Ishikawa (cell line): ENCODE measurements at regions not wholly inside any gene's neighbourhood (a gene's known extent, or its start where the extent isn't known, plus 50 kb on each side); places are given as distances from the start of the nearest gene placed in this dataset.

Source experiments
- CEBPB ChIP-seq: IDR thresholded peaks from 2 replicates; pipeline ENCODE4 v1.6.1; 2012
- CREB1 ChIP-seq: IDR thresholded peaks from 2 replicates; pipeline ENCODE4 v1.6.1; 2012; ENCODE audit warnings: low read depth
- EGR1 ChIP-seq: IDR thresholded peaks from 2 replicates; pipeline ENCODE4 v1.6.1; 2012
- EP300 ChIP-seq: IDR thresholded peaks from 2 replicates; pipeline ENCODE4 v1.6.1; 2012; ENCODE audit warnings: borderline replicate concordance
- FOXM1 ChIP-seq: IDR thresholded peaks from 2 replicates; pipeline ENCODE4 v1.6.1; 2012; ENCODE audit warnings: low read depth, borderline replicate concordance
- MAX ChIP-seq: IDR thresholded peaks from 2 replicates; pipeline ENCODE4 v1.6.1; 2012
- NFIC ChIP-seq: IDR thresholded peaks from 2 replicates; pipeline ENCODE4 v1.6.1; 2012
- RAD21 ChIP-seq: IDR thresholded peaks from 2 replicates; pipeline ENCODE4 v1.6.1; 2012; ENCODE audit warnings: low read depth
- REST ChIP-seq: IDR thresholded peaks from 2 replicates; pipeline ENCODE4 v1.6.1; 2012; ENCODE audit warnings: low read depth, mild to moderate bottlenecking
- TAF1 ChIP-seq: IDR thresholded peaks from 2 replicates; pipeline ENCODE4 v1.6.1; 2012; ENCODE audit warnings: low read depth, mild to moderate bottlenecking
- TCF12 ChIP-seq: IDR thresholded peaks from 2 replicates; pipeline ENCODE4 v1.6.1; 2012; ENCODE audit warnings: low read depth
- TEAD4 ChIP-seq: IDR thresholded peaks from 2 replicates; pipeline ENCODE4 v1.6.1; 2012
- USF1 ChIP-seq: IDR thresholded peaks from 2 replicates; pipeline ENCODE4 v1.6.1; 2012
- YY1 ChIP-seq: IDR thresholded peaks from 2 replicates; pipeline ENCODE4 v1.6.1; 2012; ENCODE audit warnings: low read depth
- ZBTB7A ChIP-seq: IDR thresholded peaks from 2 replicates; pipeline ENCODE4 v1.6.1; 2012; ENCODE audit warnings: low read depth

- no peak for TF ChIP-seq RAD21
- TF ChIP-seq EP300, result no peak
- no peak for TF ChIP-seq CEBPB
Measured at GRCh38 chr2:40955635-40956034, 503.7 kb upstream of the SLC8A1 start.

- no peak for TF ChIP-seq ZBTB7A
Measured at GRCh38 chr2:40957508-40957907, 505.6 kb upstream of the SLC8A1 start.

- TF ChIP-seq TCF12 (no peak), TAF1 (no peak), EGR1 (no peak), FOXM1 (no peak), EP300 (no peak), CEBPB (no peak), YY1 (no peak), MAX (no peak), REST (no peak)
Measured at GRCh38 chr2:40962026-40962425, 510.1 kb upstream of the SLC8A1 start.

GRCh38 chr2:40964509-40965250 lies 512.8 kb upstream of the SLC8A1 start:
- no peak for TF ChIP-seq CEBPB
- no peak for TF ChIP-seq EP300
- TF ChIP-seq USF1, result no peak
- no peak for TF ChIP-seq ZBTB7A
- TF ChIP-seq CREB1, result no peak
- TF ChIP-seq TAF1, result no peak

- no peak for TF ChIP-seq CEBPB
- TF ChIP-seq NFIC, result no peak
- TF ChIP-seq MAX, result no peak
- no peak for TF ChIP-seq TAF1
- no peak for TF ChIP-seq REST
- no peak for TF ChIP-seq FOXM1
- TF ChIP-seq TEAD4, result no peak
- TF ChIP-seq TCF12, result no peak
- TF ChIP-seq CREB1, result no peak
- no peak for TF ChIP-seq YY1
- TF ChIP-seq USF1, result no peak
Measured at GRCh38 chr2:40967451-40967850, 515.6 kb upstream of the SLC8A1 start.

- TF ChIP-seq TAF1, result no peak
- TF ChIP-seq USF1, result no peak
- TF ChIP-seq REST, result no peak
- no peak for TF ChIP-seq MAX
- no peak for TF ChIP-seq EP300
- TF ChIP-seq RAD21, result no peak
Measured at GRCh38 chr2:40975151-40975550, 523.3 kb upstream of the SLC8A1 start.
